ENCODE measurements at regions not wholly inside any gene's neighbourhood (a gene's known extent, or its start where the extent isn't known, plus 50 kb on each side); places are given as distances from the start of the nearest gene placed in this dataset.
"Not testable (repeated sequence)": the region's sequence is repeated elsewhere in the genome, so short reads cannot be mapped to it uniquely, and the experiment has no call there.

DNA sequence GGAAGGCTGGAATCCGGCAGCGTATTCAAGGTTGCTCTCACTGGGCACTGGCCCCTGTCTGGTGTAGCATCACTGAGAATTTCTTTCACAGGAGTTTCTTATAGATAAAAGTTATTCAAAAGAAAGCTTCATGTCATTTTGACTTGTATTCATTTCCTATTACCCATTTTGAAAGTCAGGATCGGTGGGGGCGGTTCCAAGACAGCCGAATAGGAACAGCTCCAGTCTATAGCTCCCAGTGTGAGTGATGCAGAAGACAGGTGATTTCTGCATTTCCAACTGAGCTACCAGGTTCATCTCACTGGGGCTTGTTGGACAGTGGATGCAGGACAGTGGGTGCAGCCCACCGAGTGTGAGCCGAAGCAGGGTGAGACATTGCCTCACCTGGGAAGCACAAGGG lies 51.5 kb upstream of the CDC42EP3 start:
- DNase-seq = not testable (repeated sequence)

DNA sequence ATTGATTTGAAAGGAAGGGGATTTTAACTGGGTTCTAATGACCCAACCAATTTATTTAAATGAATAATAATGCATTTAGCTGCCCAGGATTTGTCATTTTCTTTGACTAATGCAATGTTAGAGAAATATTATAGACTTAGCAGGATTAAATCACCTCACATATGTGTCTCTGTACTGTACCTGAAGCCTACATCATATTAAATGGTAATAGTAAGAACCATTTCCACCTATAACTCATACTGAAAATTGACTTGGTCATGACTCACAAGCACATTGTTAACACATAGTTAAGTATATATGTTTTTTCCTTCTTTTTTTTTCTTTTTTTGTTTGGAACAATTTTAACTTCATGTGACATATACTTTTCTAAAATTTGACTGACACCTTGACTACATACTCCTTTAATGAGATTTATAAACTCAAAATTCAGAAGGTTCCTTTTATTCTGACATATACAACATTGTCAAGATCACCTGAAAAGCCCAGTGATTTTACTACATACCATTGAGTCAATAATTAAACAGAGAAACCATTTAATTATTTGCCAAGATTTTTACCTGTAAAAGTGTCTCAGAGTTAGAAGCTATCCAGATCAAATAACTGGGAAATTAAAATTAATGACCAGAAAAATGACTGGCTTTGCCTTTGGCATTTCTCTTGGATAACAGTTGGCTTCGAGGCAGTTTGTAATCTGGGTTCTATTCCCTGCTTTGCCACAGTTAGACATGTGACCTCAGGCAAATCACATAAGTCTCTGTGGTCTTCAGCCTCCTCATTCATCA lies 58.8 kb upstream of the CDC42EP3 start:
- no peak for DNase-seq

DNA sequence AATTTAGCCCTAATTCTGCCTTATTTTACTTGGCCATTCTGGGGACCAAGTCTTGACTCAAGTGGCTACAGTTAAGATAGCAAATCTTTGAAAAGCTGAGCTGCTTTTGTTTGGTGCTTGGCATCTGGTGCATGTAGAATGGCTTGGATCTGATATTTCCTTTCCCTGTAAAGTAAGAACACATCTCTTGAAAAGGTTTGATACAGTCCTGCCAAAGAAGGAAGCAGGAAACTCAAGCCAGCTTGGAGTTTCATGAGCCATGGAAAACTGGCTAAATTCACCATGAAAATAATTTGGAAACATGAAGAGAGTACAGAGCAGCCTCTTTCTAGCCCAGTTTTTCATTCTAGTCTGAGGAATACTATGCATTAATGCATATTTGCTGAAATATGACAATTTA lies 61.0 kb upstream of the CDC42EP3 start:
- not testable (repeated sequence) for DNase-seq

DNA sequence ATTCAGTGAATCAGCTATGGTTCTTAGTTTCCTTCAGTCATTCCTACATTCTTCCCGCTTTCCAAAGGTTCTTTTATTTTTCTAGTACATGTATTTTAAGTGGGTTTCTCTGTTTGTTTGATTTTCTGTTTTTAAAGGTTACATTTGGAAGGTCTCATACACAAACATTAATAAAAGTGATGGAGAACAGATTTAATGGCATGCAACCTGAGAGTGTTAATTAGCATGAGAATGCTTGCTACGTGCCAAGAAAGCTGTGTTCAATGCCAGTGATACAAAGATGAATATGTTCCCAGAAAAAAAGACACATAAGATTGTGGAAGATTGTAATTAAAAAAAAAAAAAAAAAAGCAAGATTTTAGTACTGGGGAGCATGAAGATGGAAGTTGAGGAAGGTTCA lies 61.8 kb upstream of the CDC42EP3 start:
- DNase-seq = peak; percentile 8

DNA sequence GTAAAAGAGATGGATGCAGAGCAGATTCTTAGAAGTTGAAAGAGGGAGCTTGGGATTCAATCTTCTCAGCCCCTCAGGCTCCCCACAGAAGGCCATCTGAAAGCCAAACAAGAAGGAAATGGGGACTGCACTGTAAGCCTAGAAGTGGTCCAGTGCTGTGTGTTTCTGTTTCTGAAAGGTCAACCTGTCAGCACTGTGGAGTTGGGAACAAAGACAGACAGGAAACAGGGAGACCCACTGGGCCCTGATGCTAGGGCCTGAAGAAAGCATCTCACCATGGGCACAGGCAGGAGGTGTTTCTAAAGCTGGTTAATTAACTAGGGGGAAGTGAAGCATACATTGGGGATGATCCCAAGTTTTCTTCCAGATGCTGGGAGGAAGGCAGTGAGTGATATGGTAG lies 62.5 kb upstream of the CDC42EP3 start:
- not testable (repeated sequence) for DNase-seq

DNA sequence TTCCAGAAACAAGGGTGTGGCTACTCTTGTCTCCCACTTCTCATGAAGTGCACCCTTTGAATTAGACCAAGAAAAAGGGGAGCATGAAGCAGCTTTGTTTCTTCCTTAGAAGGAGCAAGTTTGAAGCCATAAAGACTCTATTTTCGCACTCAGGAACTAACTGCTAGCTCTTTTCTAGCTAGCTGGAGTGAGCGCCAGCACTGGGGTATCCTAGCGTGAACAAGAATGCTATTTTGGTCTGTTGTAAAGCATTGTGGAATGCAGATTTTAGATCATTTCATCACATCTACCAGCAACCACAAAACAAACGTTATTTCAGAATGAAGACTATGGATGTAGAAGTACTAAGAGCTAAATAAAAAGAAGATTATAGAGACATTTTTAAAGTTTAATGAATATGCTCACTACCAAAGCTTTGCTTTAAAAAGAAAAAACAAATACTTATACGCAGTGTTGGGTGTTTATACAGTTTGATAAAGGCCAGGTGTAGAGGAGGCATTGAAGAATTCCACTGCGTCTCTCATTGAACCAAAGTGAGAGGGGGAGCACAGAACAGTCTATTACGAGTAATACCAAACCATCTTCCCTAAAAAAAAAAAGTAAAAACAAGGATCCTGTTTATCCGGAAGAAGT lies 63.6 kb upstream of the CDC42EP3 start:
- not testable (repeated sequence) for DNase-seq

DNA sequence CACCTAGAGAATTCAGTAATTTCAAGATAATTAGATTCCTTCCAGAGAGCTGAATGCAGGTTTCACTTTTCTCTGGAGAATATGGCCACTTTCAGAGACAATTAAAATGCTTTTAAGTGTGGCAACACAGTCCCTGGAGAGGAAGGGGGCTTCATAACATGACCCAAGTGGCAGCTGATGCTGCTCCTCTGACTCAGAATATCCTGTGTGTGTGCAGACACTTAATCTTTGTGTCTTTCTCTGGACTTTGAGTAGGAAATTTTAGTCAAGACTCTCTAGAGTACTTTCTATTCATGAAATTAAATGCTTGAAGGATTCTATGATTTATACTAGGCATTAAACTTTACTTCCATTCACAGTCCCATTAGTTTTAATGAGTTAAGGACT lies 64.1 kb upstream of the CDC42EP3 start:
- DNase-seq = not testable (repeated sequence)

DNA sequence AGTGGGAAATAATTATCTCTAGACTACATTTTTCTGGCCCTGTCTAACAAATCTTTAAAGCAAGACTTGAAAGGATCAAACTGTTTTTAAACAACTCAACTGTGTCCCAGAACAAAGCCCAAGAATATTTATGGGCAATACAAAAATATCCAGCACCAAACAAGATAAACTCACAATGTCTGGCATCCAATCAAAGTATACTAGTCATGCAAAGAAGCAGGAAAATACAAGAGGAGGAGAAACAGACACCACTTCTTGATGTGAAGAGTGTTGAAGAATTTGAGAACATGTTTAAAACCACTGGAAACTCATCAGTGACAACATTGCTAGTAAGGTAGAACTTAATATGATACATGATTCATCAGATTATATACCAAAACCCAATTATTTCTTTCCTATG lies 66.1 kb upstream of the CDC42EP3 start:
- DNase-seq = no peak

DNA sequence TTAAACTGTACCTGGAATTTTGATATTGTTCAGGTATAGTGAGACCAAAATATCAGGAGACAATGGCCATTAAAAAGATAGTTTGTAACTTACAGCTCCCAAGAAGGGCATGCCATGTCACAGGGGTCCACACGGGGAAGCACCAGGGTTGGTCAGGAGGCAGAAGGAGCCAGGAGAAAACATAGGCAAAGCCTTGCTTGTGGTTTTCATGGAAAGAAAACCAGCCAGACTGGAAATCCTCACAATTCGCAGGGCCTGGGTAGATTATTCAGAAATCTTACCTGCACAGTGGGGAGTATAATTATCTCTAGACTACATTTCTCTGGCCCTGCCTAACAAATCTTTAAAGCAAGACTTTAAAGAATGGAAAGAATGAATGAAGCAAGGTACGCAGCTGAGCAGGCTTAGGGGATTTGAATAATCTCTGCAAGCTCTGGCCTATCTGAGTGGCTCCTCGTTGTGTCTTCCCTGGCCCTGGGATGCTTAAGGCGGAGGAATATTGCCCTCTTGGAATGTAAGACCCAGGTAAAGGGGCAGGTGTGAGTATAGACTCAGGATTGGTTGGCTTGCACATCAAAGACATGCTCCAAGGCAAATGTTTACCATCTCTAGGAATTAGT lies 66.9 kb upstream of the CDC42EP3 start:
- DNase-seq = no peak

DNA sequence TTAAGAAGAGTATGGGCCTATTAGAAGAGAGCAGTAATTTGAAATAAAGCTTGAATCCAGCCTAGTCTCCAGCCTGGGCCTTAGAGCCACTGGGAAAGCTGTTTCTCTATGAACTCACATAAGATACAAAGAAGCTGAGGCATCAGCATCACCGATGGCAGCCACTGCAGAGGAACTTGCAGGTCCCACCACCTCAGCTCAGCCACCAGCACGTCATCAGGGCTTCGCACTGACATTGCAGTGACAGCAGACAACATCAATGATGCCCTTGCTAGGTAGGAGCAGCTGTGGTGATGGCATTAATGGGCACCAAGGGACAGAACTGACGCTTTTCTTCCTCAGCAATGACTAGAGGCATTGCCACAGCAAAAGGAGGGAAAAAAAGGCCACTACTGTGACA lies 67.7 kb upstream of the CDC42EP3 start:
- no peak for DNase-seq

DNA sequence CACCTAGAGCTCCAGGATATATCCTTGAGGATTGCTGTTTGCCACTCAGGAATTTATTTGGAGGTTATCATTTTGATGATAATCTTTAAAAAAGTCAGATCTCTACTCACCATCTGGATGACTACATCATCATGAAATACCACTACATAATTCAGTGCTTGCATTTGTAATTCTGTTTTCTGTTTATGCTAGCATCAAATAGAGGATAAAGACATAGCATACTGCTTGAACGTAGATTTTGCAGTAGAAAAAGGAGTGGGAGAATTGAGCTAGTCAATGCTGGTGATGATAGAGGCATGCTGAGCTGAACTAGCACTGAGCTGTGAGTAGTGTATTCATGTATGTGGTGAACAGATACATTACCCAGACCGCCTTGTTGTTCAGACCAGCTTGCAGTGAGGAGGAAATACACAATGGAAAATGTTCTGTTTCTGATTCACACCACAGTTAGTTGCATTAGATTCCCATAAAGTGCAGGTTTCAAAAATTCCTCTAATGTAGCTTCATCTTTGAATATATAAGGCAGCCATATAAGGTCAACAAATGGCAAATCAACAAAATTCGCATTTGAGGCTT lies 68.8 kb upstream of the CDC42EP3 start:
- DNase-seq = no peak

DNA sequence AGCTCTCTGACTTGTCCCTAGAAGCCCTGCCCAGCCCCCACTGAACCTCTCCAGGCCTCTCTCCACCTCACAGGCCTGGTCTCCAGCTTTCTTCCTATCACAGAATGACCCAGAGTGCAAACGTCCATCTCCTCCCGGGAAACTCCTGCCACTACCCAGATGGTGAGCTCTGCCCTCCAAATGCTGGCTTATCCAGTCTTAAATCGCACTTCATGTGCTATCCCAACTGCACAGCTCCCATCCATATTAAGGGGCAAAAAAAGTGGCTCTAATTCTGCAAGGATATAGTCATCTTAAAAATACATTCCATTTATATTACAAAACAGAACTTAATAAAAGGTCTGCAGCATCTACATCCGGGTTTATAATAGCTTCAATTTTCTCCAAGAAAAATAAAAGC lies 70.8 kb upstream of the CDC42EP3 start:
- DNase-seq = no peak

DNA sequence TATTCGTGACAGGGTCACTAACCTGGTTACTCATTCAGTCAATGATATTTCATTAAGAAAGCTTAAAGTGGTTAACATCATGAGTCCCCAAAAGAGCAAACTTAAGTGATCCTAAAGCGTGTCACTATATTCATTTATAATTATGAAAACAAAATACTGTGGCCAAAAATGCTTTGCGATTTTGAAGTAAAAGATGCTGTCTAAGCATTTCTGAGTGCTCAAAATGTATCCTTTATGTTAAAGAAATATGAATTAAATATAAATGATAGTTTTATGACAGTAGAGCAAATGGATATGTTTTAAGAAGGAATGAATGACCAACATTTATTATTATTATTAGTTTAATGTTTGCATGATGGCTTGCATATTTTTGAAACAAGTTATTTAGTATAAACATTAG lies 72.6 kb upstream of the CDC42EP3 start:
- no peak for DNase-seq

DNA sequence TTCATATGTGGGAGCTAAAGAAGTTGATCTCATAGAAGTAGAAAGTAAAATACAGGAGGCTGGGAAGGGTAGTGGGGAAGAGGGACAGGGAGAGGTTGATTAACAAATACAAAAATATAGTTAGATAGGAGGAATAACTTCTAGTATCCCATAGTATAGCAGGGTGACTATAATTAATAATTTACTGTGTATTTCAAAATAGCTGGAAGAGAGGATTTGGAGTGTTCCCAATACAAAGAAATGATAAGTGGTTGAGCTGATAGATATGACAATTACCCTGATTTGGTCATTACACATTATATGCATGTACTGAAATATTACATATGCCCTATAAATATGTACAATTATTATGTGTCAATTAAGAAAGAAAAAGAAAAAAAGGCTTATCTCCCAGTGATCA lies 73.5 kb upstream of the CDC42EP3 start:
- DNase-seq = not testable (repeated sequence)

DNA sequence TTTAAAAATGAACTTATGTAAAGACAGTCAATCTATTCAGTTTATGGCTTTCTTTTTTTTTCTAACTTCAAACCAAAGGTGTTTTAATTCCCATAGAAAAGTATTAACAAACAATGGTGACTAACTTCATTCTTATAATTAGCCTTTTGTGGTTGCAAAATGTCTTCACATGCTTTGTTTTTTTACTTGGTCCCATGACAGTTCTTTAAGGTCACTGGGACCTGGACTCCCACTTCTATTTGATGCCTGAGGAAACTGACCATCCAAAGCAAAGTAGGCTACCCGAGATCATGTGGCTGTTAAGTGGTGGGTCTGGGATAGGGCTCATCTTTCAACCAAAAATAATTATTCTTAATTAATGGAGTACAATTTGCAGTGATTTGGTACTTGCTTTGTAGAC lies 74.6 kb upstream of the CDC42EP3 start:
- not testable (repeated sequence) for DNase-seq

DNA sequence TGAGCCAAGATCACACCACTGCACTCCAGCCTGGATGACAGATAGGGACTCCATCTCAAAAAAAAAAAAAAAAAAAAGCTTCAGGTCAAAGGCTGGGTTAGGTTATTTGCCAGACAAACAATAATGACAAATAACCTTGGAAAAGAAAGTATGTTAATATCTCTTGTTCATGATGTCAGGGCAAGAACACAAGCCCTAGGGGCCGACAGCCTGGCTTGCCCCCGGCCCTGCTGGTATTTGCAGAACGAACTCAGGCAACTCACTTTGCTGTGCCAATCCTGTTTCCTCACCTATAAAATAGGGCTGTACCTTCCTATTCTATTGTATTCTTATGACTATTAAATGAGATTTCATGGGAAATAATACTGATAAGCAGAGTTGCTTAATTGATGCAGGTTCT lies 75.4 kb upstream of the CDC42EP3 start:
- no peak for DNase-seq

DNA sequence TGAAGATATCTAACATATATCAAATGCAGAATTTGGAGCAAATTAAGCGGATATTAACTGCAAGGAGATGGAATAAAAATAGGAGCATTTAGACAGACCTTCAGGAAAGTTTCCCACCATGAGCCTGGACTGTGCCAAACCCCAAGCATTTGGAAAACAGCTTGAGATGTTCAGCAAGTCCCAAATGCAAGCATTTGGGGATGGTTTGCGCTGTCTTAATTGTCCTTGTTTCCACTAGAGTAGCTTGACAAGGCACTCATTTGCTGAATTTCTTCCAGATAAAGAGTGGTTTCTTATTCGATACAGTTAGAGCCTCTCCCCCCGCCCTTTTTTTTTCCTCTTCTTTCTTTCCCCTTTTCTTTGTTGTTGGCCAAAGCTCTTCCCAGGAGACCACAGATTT lies 77.1 kb upstream of the CDC42EP3 start:
- DNase-seq = no peak

DNA sequence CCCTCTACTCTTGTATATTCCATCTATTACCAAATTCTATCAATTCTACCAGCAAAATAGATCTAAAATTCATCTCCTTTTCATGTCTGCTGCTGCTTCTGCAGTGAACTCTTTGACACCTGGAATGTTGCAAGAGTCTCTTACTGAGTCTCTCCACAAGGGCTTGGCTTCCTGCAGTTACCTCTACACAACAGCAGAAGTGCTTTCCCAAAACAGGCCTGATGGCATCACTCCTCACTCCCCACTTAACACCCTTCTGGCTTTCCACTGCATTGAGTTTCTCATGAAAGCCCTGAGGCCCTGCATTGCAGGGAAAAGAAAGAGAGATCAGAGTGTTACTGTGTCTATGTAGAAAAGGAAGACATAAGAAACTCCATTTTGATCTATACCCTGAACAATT lies 78.8 kb upstream of the CDC42EP3 start:
- DNase-seq = not testable (repeated sequence)

DNA sequence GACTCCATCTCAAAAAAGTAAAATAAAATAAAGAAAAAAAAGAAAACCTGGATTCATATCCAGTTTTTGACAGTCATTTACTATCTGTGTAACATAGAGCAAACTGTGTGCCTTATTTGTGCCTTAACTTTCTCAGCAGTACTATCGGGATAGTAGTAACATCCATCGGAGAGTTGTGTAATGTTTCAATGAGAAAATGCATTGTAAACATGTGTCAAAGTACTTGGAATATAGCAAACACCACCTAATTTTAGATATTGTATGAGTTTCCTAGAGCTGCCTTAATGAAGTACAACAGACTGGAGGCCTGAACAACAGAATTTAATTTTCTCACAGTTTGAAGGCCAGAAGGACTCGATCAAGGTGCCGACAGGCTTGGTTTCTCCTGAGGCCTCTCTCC lies 81.3 kb upstream of the CDC42EP3 start:
- no peak for DNase-seq

DNA sequence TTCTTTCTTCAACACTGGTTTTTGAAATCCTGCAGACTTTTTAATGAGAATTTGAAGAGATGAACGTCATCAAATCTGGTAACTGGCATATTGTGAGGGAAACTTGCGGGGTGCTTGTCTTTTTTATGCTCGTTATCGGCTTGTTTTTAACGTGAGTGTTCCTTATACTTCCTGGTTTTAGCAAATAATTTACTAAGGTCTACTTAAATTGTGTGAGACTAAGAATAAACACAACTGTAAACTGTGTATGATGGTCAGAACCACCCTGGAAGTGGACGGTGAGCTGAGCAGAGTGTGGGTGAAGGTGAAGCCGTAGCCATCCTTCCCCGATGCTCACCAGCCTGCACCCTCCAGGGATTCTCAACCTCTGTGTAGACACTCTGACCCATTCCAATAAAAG lies 82.3 kb upstream of the CDC42EP3 start:
- DNase-seq = no peak

DNA sequence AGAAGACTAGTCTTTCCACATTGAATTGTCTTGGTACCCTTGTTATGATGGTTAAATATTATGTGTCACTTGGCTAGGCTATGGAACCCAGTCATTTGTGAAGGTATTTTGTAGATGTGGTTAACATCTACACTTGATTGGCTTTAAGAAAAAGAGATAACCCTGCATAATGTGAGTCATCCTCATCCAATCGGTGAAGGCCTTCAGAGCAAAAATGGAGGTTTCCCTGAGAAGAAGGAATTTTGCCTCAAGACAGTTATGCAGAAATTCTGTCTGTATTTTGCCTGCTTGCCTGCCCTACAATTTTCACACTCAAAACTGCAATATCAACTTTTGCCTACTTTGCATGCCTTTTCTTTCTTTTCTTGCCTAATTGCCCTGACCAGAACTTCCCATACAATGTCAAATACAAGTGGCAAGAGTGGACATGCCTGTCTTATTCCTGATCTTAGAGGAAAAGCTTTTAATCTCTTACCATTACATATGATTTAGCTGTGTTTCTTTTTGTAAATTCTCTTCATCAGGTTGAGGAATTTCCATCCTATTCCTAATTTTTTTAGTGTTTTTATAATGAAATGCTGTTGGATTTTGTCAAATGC lies 84.6 kb upstream of the CDC42EP3 start:
- DNase-seq = not testable (repeated sequence)

DNA sequence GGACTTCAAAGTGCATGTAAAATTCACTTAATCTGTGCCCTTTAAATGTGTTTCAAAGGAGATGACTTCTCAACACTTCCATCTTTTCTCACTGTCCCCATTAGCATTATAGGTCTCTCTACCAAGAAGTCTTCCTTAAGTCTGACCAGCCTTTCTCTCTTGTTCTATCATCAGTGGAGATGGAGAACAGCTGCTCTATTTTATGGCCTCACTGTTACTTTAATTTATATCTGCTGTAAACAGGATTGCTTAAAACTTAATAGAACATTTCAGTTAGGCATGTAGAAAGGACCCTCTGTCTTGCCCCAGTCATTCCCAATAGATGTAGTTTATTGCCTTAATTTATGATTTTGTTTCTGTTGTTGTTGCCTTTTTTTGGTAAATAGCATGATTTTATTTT lies 86.0 kb upstream of the CDC42EP3 start:
- not testable (repeated sequence) for DNase-seq

DNA sequence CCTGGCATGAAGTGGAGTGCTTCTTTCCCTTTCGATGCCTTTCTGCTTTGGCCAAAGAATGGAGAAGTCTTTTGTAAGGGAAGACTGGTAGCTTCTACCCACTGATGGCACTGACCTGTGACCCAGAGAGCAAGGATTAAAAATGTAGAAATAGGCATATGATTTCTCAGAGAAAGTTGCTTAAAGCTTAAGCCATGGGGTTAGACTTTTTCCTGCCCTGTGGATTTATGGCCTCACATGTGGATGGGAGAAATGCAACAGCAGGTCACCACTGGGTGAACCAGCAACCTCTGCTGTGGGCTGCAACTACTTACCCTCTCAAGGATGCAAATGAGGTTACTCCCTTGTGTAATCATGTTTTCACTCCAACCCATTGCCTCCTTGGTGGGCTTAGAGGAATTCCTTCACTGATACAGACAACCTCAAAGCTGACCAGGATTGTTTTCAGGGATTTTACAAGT lies 86.7 kb upstream of the CDC42EP3 start:
- DNase-seq = not testable (repeated sequence)
